ENCODE measurements at regions not wholly inside any gene's neighbourhood (a gene's known extent, or its start where the extent isn't known, plus 50 kb on each side); places are given as distances from the start of the nearest gene placed in this dataset.
"Not testable (repeated sequence)": the region's sequence is repeated elsewhere in the genome, so short reads cannot be mapped to it uniquely, and the experiment has no call there.

DNA sequence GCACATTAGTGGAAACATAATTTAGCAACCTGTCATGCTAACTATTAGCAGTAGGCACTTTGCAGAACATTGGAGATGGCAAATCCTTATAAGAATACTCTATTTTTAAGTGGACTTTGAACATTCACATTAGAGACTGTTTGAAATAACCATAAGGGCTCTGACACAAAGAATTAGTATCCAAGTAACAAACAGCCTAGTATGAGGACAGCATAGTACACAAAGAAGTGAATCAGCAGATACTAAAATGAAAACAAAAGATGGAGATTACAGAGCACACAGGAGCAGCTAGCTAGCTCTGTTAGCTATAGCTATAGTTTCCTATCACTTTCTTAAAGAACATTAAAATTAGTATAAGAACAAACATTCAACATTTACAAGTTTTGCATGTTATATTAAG lies 256.3 kb upstream of the SPOPL start:
- H4K20me1 ChIP-seq (ENCODE audit: insufficient read depth, low read length): no peaks in the 10 kb centered on the region
- no peaks in the 10 kb centered on the region for H3K4me1 ChIP-seq (ENCODE audit: insufficient read depth, low read length, severe bottlenecking)
- no peak overlapping the region for H3K4me3 ChIP-seq (ENCODE audit: low read depth, low read length, poor library complexity, severe bottlenecking)
- no peak overlapping the region for H3K27ac ChIP-seq (ENCODE audit: low read depth, low read length, poor library complexity, severe bottlenecking)
- no peaks in the 10 kb centered on the region for H3K36me3 ChIP-seq (ENCODE audit: insufficient read depth, low read length)
- no peak overlapping the region for H3K4me2 ChIP-seq (ENCODE audit: low read length)
- no peaks in the 10 kb centered on the region for H3K9me2 ChIP-seq (ENCODE audit: low read depth, low read length)
- no peaks in the 10 kb centered on the region for H3K27me3 ChIP-seq (ENCODE audit: insufficient read depth, low read length)
- no peak overlapping the region for H3K9ac ChIP-seq (ENCODE audit: low read length)
- no peaks in the 10 kb centered on the region for H3F3A ChIP-seq (ENCODE audit: insufficient read depth, low read length)
- no peak for TF ChIP-seq EZH2 (IDR thresholded peaks at IDR 0.05; ENCODE audit: borderline replicate concordance, low read length)
- TF ChIP-seq, protein P1, sequence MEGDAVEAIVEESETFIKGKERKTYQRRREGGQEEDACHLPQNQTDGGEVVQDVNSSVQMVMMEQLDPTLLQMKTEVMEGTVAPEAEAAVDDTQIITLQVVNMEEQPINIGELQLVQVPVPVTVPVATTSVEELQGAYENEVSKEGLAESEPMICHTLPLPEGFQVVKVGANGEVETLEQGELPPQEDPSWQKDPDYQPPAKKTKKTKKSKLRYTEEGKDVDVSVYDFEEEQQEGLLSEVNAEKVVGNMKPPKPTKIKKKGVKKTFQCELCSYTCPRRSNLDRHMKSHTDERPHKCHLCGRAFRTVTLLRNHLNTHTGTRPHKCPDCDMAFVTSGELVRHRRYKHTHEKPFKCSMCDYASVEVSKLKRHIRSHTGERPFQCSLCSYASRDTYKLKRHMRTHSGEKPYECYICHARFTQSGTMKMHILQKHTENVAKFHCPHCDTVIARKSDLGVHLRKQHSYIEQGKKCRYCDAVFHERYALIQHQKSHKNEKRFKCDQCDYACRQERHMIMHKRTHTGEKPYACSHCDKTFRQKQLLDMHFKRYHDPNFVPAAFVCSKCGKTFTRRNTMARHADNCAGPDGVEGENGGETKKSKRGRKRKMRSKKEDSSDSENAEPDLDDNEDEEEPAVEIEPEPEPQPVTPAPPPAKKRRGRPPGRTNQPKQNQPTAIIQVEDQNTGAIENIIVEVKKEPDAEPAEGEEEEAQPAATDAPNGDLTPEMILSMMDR (IDR thresholded peaks at IDR 0.05; ENCODE audit: low read length): no peak
- no peak overlapping the region for H2AFZ ChIP-seq (ENCODE audit: low read length)
- H3K79me2 ChIP-seq (ENCODE audit: insufficient read depth, low read length): no peaks in the 10 kb centered on the region
- no peaks in the 10 kb centered on the region for H3K9me3 ChIP-seq (ENCODE audit: low read length)

GRCh38 chr2:138247302-138247701 lies 254.3 kb upstream of the SPOPL start:
- Histone ChIP-seq H2AFZ (ENCODE audit: low read length) (no peak overlapping the region), H3K4me3 (ENCODE audit: low read depth, low read length, poor library complexity, severe bottlenecking) (no peak overlapping the region)
- TF ChIP-seq, protein P1 (IDR thresholded peaks at IDR 0.05; ENCODE audit: low read length): no peak
- no peak for TF ChIP-seq EZH2 (IDR thresholded peaks at IDR 0.05; ENCODE audit: borderline replicate concordance, low read length)

GRCh38 chr2:138249207-138249606 lies 252.4 kb upstream of the SPOPL start:
- TF ChIP-seq, protein P1 (IDR thresholded peaks at IDR 0.05; ENCODE audit: low read length): no peak
- TF ChIP-seq EZH2 (IDR thresholded peaks at IDR 0.05; ENCODE audit: borderline replicate concordance, low read length): no peak

More at GRCh38 chr2:138247302-138247701, 254.3 kb upstream of the SPOPL start:
- Histone ChIP-seq H4K20me1 (ENCODE audit: insufficient read depth, low read length) (no peaks in the 10 kb centered on the region), H3K4me1 (ENCODE audit: insufficient read depth, low read length, severe bottlenecking) (no peaks in the 10 kb centered on the region), H3K79me2 (ENCODE audit: insufficient read depth, low read length) (no peaks in the 10 kb centered on the region), H3K9me3 (ENCODE audit: low read length) (no peaks in the 10 kb centered on the region), H3F3A (ENCODE audit: insufficient read depth, low read length) (no peaks in the 10 kb centered on the region), H3K27ac (ENCODE audit: low read depth, low read length, poor library complexity, severe bottlenecking) (no peak overlapping the region), H3K27me3 (ENCODE audit: insufficient read depth, low read length) (no peaks in the 10 kb centered on the region), H3K4me2 (ENCODE audit: low read length) (no peak overlapping the region), H3K9me2 (ENCODE audit: low read depth, low read length) (no peaks in the 10 kb centered on the region), H3K9ac (ENCODE audit: low read length) (no peak overlapping the region), H3K36me3 (ENCODE audit: insufficient read depth, low read length) (no peaks in the 10 kb centered on the region)

GRCh38 chr2:138250843-138251320 lies 250.7 kb upstream of the SPOPL start:
- H2AFZ ChIP-seq (ENCODE audit: low read length); H3K4me2 ChIP-seq (ENCODE audit: low read length); H3K9me3 ChIP-seq (ENCODE audit: low read length); H4K20me1 ChIP-seq (ENCODE audit: insufficient read depth, low read length); H3F3A ChIP-seq (ENCODE audit: insufficient read depth, low read length); H3K27ac ChIP-seq (ENCODE audit: low read depth, low read length, poor library complexity, severe bottlenecking); H3K27me3 ChIP-seq (ENCODE audit: insufficient read depth, low read length); H3K4me1 ChIP-seq (ENCODE audit: insufficient read depth, low read length, severe bottlenecking); H3K9ac ChIP-seq (ENCODE audit: low read length); H3K9me2 ChIP-seq (ENCODE audit: low read depth, low read length); H3K36me3 ChIP-seq (ENCODE audit: insufficient read depth, low read length); H3K79me2 ChIP-seq (ENCODE audit: insufficient read depth, low read length); H3K4me3 ChIP-seq (ENCODE audit: low read depth, low read length, poor library complexity, severe bottlenecking): not testable (repeated sequence)

More at GRCh38 chr2:138249207-138249606, 252.4 kb upstream of the SPOPL start:
- no peaks in the 10 kb centered on the region for H3K27me3 ChIP-seq (ENCODE audit: insufficient read depth, low read length)
- no peak overlapping the region for H3K9ac ChIP-seq (ENCODE audit: low read length)
- H3K36me3 ChIP-seq (ENCODE audit: insufficient read depth, low read length): no peaks in the 10 kb centered on the region
- H3F3A ChIP-seq (ENCODE audit: insufficient read depth, low read length): no peaks in the 10 kb centered on the region
- H3K79me2 ChIP-seq (ENCODE audit: insufficient read depth, low read length): no peaks in the 10 kb centered on the region
- no peak overlapping the region for H3K4me3 ChIP-seq (ENCODE audit: low read depth, low read length, poor library complexity, severe bottlenecking)
- no peaks in the 10 kb centered on the region for H3K4me1 ChIP-seq (ENCODE audit: insufficient read depth, low read length, severe bottlenecking)
- no peak overlapping the region for H2AFZ ChIP-seq (ENCODE audit: low read length)
- H3K4me2 ChIP-seq (ENCODE audit: low read length): no peak overlapping the region
- H3K27ac ChIP-seq (ENCODE audit: low read depth, low read length, poor library complexity, severe bottlenecking): no peak overlapping the region
- no peaks in the 10 kb centered on the region for H3K9me2 ChIP-seq (ENCODE audit: low read depth, low read length)
- no peaks in the 10 kb centered on the region for H4K20me1 ChIP-seq (ENCODE audit: insufficient read depth, low read length)
- no peaks in the 10 kb centered on the region for H3K9me3 ChIP-seq (ENCODE audit: low read length)
